Aorta (tissue), 5 donors: ENCODE measurements at regions not wholly inside any gene's neighbourhood (a gene's known extent, or its start where the extent isn't known, plus 50 kb on each side); places are given as distances from the start of the nearest gene placed in this dataset.

Experiments
- ATAC-seq: fragments of 200-7000 bp; cut with Tn5 transposase; one replicate; pipeline ENCODE4 v1.9.1; 2022; ENCODE audit warnings: moderate library complexity; ENCODE audit not compliant: low FRiP score
- DNase-seq, 2 donors: peaks; one replicate each; pipeline ENCODE4 v3.0.0-alpha.2; 2020
- H3K27ac ChIP-seq, 2 donors: one replicate each; pipeline ENCODE4 v1.5.1; 2013; ENCODE audit warnings: low read length in 2 of 2, mild to moderate bottlenecking in 2 of 2, moderate library complexity in 2 of 2, control low read depth in 1 of 2, inconsistent platforms in 1 of 2, low read depth in 1 of 2
- H3K27me3 ChIP-seq, 2 donors: one replicate each; pipeline ENCODE4 v1.6.1; 2013; ENCODE audit warnings: control low read depth in 1 of 2, low read length in 1 of 2, mild to moderate bottlenecking in 1 of 2, moderate library complexity in 1 of 2; ENCODE audit not compliant: insufficient read depth in 2 of 2, control insufficient read depth in 1 of 2
- H3K36me3 ChIP-seq, 2 donors: one replicate each; pipeline ENCODE4 v1.6.1; 2013; ENCODE audit warnings: control low read depth in 1 of 2, low read length in 1 of 2, mild to moderate bottlenecking in 1 of 2; ENCODE audit not compliant: insufficient read depth in 2 of 2, control insufficient read depth in 1 of 2
- H3K4me1 ChIP-seq, 2 donors: one replicate each; pipeline ENCODE4 v1.6.1; 2013; ENCODE audit warnings: low read length in 2 of 2, control low read depth in 1 of 2, mild to moderate bottlenecking in 1 of 2, moderate library complexity in 1 of 2; ENCODE audit not compliant: insufficient read depth in 2 of 2, control insufficient read depth in 1 of 2
- H3K4me3 ChIP-seq, 2 donors: one replicate each; pipeline ENCODE4 v1.5.1; 2013; ENCODE audit warnings: low read length in 2 of 2, control low read depth in 1 of 2, mild to moderate bottlenecking in 1 of 2
- H3K9me3 ChIP-seq: one replicate; pipeline ENCODE4 v1.6.1; 2013; ENCODE audit warnings: mild to moderate bottlenecking, low read length; ENCODE audit not compliant: control insufficient read depth
- WGBS, 2 donors: extraction: QIAGEN DNeasy Blood & Tissue Kit; methylation state at CpG; one replicate each; pipeline ENCODE4 v1.1.7; 2013; 5-methylcytosine and 5-hydroxymethylcytosine counted together
- intact Hi-C, 2 donors: fragments of 100-400 bp; cut with DNase I; formaldehyde crosslinking; loops; one replicate each; pipeline versions ENCODE4 v1.14.2 to v1.15.0; 2022
- donor health status: healthy with polysubstance abuse.
- donor health status: Bipolar disorder and iron deficiency.
- donor health status: DM: no; HTN: no; CAD: no.
- donor health status: DM: no; HTN: no; CAD: no.
- donor health status: DM: yes; HTN: yes; CAD: no.

DNA sequence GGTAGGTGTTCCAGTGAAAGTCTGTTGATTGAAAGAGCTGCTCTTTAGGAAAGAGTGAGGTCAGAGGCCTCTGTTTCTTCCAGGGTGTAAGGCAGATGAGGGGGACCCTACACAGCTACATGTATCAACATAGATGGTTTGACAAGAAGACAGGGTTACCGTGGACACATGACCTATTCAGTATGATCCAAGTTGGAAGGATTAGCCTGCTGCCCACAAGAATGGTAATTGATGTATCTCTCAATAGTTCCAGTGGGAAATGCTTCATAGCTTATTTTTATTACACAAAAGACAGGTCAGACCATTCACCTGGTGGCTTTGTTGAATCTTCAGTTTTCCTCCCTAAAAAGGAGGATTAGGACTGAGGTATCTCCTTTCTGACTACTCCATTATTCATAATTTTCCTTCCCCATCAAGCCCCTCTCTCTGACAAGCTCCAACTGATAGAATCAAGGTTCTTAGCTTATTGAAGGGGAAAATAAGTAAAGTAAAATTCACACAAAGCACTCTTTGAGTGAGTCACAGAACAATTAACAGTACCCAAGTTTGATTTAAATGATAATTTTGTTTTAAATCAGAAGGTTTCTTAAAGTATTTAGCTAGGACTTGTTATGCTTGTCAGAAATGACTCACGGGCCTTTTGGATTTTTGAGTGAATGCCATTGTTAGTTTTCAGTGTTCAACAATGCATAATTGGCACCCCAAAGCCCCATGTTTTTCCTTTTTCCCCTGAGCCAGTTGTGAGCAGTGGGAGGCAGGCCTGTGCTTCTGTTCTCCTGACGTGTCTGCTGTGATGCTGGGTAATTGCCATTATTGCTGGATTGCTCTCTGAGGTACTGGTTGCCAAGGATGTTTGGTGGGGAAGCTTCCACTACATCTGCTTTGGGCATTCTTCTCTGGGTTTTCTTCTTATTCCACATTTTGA lies 373.2 kb downstream of the DDX10 start:
- H3K36me3 ChIP-seq = no peaks in the 10 kb centered on the region
- H3K27ac ChIP-seq = no peak overlapping the region
- DNase-seq (no peak), ATAC-seq (peak; percentile 51)
- intact Hi-C loops = no loop called here
- H3K4me1 ChIP-seq = peaks cover 0 to 4% of the 10 kb centered on the region in 2 donors
- no peaks in the 10 kb centered on the region for H3K9me3 ChIP-seq
- WGBS, 2 donors = 25 to 26% methylated on average over 3 of the region's 3 CpGs
- H3K27me3 ChIP-seq = no peaks in the 10 kb centered on the region
- no peak overlapping the region for H3K4me3 ChIP-seq

DNA sequence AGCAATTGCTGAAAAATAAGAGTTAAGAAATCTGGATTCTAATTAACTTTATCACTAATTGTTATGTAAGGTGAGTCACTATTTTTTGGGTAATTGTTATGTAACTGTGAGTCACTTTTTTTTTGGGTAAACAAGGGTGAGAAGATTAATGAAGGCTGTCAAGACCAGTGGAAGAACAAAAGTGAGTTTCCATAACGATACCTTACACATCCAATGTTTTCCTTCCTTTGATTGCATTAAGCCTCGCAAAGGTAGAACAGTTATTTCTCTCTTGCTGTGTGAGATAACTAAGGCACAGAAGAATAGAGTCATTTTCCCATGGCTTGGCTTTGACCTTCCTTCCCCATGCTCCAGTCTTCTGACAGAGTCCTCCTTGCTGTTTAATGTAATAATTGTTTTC lies 374.7 kb downstream of the DDX10 start:
- Histone ChIP-seq H3K4me3 (no peak overlapping the region), H3K27me3 (no peaks in the 10 kb centered on the region), H3K27ac (no peak overlapping the region), H3K36me3 (no peaks in the 10 kb centered on the region), H3K9me3 (no peaks in the 10 kb centered on the region), H3K4me1 (peaks cover 0 to 4% of the 10 kb centered on the region in 2 donors)
- 93 to 95% methylated on average over 2 of the region's 2 CpGs for WGBS, 2 donors
- DNase-seq (no peak), ATAC-seq (no peak)
- intact Hi-C loops = no loop called here

DNA sequence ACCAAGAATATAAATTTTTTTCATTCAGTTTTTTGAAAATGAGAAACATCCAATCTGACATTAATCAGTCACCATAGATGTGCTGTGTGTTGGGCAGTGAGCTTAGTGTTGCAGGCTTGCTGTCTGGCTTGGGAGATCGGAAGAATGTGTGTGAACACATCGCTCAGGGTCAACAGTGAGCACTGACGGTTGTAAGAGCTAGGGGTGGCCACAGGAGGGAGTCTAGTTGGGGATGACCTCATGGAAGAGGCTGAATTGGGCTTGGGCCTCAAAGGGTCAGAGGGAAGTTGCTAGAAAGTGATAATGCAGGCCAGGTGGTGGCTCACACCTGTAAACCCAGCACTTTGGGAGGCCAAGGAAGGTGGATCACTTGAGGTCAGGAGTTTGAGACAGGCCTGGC lies 375.4 kb downstream of the DDX10 start:
- no peak for DNase-seq
- no peak overlapping the region for H3K27ac ChIP-seq
- H3K27me3 ChIP-seq = no peaks in the 10 kb centered on the region
- ATAC-seq = no peak
- no peaks in the 10 kb centered on the region for H3K36me3 ChIP-seq
- intact Hi-C loops = no loop called here
- no peaks in the 10 kb centered on the region for H3K9me3 ChIP-seq
- WGBS, 2 donors = 93 to 95% methylated on average over 3 of the region's 3 CpGs
- peaks cover 0 to 4% of the 10 kb centered on the region in 2 donors for H3K4me1 ChIP-seq
- H3K4me3 ChIP-seq = no peak overlapping the region

DNA sequence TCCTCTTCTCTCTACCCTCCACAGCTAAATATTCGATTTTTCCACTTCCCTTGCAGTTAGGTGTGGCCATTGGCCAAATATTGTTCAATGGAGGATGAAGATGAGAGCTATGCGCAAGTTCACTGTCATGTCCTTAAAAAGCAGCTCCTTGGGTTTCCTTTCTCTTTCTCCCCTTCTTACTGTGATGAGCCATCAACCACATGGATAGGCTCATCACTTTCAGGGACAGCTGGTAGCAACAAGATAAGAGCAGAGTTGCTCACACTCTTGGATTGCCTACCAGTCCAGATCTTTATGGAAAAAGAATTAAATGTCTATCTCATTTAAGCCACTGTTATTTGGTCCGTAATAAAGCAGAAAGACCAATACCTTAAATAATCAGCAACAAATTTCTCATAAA lies 377.0 kb downstream of the DDX10 start:
- intact Hi-C loops = no loop called here
- H3K27me3 ChIP-seq = no peaks in the 10 kb centered on the region
- 88 to 95% methylated on average over 3 of the region's 3 CpGs for WGBS, 2 donors

DNA sequence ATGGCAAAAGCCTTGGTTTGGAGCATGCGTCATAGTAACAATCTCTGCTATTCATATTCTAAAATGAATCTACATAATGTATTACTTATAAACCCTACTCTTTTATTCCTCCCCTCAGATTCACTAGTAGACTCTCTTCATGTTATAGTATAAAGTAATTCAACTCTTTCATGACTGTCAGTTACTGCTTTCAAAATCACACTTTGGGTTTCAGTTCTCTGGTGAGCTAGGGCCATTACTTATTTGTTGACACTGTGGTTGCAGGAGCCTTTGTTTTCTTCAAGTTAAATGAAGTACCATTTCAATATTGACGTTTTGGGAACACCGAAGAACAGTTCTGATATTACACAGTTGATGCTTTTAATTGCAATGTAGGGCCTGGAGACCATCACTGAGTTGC lies 378.4 kb downstream of the DDX10 start:
- Histone ChIP-seq H3K27me3 (no peaks in the 10 kb centered on the region), H3K9me3 (no peaks in the 10 kb centered on the region), H3K4me1 (no peaks in the 10 kb centered on the region), H3K36me3 (no peaks in the 10 kb centered on the region), H3K27ac (no peak overlapping the region), H3K4me3 (no peak overlapping the region)
- DNase-seq (no peak), ATAC-seq (no peak)
- 79 to 82% methylated on average over 3 of the region's 3 CpGs for WGBS, 2 donors
- intact Hi-C loops = no loop called here

More for the DNA sequence above, 377.0 kb downstream of the DDX10 start:
- Histone ChIP-seq H3K4me1 (peaks cover 0 to 4% of the 10 kb centered on the region in 2 donors), H3K4me3 (no peak overlapping the region), H3K27ac (no peak overlapping the region), H3K9me3 (no peaks in the 10 kb centered on the region), H3K36me3 (no peaks in the 10 kb centered on the region)
- DNase-seq (no peak), ATAC-seq (no peak)

DNA sequence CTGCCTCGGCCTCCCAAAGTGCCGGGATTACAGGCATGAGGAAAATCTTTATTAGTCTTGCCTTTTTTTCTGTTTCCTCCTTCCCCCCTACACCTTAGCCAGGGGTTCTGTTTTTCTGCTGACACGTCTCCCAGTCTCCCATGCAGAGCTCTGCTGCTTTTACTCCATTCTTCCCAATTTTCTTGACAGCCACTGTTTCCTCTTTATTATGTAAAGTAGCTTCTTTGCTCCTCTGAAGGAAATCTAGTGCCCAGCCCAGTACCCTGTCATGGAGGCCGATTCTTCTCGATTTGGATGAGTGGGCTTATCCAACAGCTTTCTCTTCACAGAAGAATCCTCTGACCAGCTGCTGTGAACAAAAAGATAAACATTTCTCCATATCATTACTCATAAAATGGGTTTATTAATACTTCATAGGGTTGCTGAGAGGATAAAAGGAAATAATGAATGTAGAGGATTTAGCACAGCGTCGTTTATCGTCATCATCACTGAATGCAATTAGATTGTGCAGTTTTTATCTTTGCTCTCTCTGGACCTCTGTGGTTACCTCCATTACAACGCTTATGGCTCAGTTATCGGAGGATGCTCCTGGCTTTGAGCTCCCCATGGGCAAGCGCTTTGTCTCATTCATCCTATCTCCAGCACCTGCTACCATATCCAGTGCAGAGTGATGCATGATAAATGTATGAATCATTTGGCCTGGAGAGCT lies 375.6 kb upstream of the C11orf87 start:
- DNase-seq = no peak
- Histone ChIP-seq H3K4me3 (no peak overlapping the region), H3K4me1 (no peaks in the 10 kb centered on the region), H3K9me3 (no peaks in the 10 kb centered on the region), H3K27me3 (no peaks in the 10 kb centered on the region), H3K36me3 (no peaks in the 10 kb centered on the region), H3K27ac (no peak overlapping the region)
- WGBS, 2 donors = 78 to 84% methylated on average over 11 of the region's 11 CpGs
- intact Hi-C loops = no loop called here
- ATAC-seq = no peak

DNA sequence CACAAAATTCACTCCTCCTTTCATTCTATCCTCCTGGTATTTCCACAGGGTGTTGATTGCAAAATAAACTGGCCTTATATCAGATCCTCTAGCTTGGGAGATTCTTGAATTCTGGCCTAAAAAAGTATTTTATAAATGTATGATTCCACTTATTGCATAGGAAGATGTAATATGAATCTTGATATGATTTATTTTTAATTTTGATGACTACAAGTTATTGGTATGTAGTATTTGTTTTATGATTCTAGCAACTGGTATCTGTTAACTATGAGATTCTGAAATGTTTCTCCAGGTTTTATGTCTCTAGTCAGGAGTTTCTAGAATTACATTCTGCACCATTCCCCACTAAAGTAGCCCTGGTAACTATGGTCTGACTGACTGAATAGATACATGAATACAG lies 373.9 kb upstream of the C11orf87 start:
- Histone ChIP-seq H3K4me3 (no peak overlapping the region), H3K4me1 (no peaks in the 10 kb centered on the region), H3K27me3 (no peaks in the 10 kb centered on the region), H3K9me3 (no peaks in the 10 kb centered on the region), H3K27ac (no peak overlapping the region), H3K36me3 (no peaks in the 10 kb centered on the region)
- intact Hi-C loops = no loop called here
- DNase-seq = no peak
- no peak for ATAC-seq

DNA sequence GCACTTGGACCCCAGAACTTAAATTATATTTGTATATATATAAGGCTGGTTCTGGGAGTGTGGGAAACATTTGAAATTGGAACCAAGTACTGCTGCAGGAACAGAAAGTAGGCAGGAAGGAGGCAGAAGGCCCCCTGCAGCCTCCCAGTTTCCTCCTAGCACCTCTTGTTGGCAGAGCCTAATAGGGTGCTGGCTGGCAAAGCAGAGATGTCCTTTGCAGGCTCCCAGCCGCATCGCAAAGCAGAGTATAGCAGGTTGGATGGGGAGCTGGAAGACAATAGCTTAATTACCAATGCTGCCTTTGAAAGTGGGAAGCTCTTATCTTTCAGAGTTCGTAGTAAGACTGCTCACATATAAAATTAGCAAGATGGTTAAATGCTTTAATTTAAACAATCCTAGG lies 370.8 kb upstream of the C11orf87 start:
- WGBS, 2 donors = 87 to 90% methylated on average over 3 of the region's 3 CpGs
- Histone ChIP-seq H3K36me3 (no peaks in the 10 kb centered on the region), H3K27me3 (no peaks in the 10 kb centered on the region), H3K27ac (no peak overlapping the region), H3K9me3 (no peaks in the 10 kb centered on the region), H3K4me3 (no peak overlapping the region), H3K4me1 (no peaks in the 10 kb centered on the region)
- DNase-seq = no peak
- no peak for ATAC-seq
- intact Hi-C loops = no loop called here

DNA sequence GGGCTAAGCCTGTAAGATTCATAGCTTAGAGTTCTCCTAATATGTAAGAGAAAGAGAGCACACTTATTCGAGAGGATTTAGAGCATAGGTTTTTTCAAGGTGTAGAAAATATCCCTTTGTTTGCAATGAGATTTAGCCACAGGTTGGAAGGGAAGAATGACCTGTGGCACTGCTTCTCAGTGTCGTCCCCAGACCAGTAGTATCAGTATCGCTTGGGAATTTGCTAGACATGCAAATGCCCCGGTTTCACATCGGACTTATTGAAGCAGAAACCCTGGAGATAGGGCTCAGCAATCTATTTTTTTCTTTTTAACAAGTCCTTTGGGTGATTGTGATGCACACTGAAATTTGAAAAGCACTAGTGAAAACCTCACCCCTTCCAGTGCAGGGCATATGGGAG lies 362.6 kb upstream of the C11orf87 start:
- Histone ChIP-seq H3K4me1 (no peaks in the 10 kb centered on the region), H3K9me3 (no peaks in the 10 kb centered on the region), H3K36me3 (no peaks in the 10 kb centered on the region), H3K27me3 (no peaks in the 10 kb centered on the region), H3K27ac (no peak overlapping the region), H3K4me3 (no peak overlapping the region)
- 84 to 92% methylated on average over 5 of the region's 5 CpGs for WGBS, 2 donors
- no peak for ATAC-seq
- no peak for DNase-seq
- intact Hi-C loops = no loop called here
